HT-29 (cell line): ENCODE measurements at regions not wholly inside any gene's neighbourhood (a gene's known extent, or its start where the extent isn't known, plus 50 kb on each side); places are given as distances from the start of the nearest gene placed in this dataset.

Experiments
- DNase-seq: peaks from one replicate; pipeline ENCODE4 v3.0.0-alpha.2; 2015; ENCODE audit warnings: low spot score

DNA sequence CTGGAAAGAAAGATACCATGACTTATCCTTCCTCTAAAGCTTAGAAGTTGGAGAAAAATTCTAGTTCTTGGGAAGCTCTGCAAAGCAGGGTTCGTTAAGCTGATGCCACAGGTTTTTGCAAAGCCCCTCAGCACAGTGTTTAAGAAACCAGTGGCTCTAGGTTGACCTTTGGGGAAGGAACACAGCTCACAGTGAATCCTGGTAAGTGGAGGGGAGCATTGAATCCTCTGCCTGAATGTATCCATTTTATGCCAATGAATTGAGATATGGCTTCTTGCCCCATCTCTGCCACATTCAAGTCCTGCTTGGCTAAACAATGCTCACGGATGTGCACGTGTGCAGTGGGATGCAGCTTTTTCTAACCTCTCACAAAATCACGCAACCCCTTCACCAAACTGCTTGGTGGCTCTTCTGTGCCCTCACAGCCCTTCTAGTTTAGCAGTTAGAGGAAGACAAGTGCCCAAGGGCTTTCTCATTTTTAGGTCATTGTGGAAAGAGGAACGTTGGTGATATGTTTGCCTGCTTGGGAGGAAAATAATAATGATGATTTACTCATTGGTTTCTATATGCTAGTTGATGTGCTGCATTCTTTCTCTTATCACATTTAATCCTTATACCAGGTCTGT is 111.3 kb downstream of the DAD1 start:
- no peak for DNase-seq

DNA sequence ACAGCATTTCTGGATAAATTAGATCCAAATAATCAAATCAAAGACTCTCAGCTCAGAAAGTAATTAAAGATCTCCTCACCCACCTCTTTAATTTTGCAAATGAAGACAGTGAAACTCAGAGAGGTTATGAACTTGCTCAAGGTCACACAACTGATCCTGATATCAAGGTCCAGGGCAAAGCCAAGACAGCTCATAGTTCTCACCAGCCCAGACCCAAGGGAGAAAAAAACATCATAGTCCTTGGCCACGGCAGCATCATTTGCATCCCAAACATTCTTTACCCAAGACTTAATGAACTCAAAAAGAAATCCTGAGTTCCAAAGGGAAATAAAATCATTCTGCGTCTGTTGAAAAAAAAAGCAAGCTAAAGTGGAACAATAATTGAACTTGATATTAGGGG is 112.1 kb downstream of the DAD1 start:
- DNase-seq, result no peak

DNA sequence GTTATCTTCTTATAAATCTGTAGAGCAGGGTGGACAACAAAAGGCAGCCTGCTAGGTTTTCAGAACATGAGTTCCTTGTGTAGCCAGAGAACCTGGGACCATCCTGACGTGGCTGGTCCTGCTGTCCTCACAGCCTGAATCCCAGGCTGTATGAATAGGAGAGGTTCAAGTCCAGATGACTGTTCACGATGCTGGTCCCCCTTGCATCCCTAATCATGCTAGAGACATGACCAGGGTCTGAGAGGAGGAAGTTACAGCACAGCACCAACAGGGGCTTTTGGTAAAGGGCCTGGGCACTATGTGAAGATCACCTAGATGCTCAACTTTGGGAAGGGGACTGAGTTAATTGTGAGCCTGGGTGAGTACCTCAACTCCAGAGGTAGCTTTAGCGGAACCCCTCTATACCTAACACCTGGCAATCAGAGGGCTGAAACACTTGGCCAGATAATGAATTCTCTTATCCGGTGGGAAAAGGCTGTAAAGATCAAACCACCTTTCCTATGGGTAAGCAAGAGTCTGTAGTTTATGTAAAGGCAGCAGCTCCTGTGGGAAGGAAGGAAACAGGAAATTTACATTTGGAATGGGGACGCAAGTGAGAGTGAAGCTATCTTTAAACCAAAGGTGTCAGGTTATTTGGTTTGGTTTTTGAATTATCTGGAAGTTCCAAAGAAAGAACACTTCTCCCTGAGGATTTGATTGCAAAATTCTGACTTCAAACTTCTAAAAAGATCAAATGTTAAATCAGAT is 112.8 kb downstream of the DAD1 start:
- DNase-seq, result no peak

DNA sequence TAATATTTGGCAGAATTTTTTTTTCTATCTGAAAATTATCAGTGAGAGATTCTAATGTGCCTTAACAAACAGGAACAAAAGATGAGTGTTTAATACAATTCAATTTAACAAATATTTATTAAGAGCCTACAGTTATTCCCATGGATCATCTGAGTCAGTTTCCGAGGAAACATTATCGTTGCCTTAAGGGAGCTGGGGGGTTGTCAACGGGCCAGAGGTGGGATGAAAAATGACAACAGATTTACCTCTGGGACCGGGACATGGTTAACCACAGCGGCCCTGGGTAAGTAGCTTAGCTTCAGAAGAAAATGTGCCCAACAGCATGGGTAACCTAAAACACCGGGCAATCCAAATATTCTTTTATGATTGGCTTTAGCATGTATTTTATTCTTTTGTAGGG is 113.6 kb downstream of the DAD1 start:
- DNase-seq, result no peak

DNA sequence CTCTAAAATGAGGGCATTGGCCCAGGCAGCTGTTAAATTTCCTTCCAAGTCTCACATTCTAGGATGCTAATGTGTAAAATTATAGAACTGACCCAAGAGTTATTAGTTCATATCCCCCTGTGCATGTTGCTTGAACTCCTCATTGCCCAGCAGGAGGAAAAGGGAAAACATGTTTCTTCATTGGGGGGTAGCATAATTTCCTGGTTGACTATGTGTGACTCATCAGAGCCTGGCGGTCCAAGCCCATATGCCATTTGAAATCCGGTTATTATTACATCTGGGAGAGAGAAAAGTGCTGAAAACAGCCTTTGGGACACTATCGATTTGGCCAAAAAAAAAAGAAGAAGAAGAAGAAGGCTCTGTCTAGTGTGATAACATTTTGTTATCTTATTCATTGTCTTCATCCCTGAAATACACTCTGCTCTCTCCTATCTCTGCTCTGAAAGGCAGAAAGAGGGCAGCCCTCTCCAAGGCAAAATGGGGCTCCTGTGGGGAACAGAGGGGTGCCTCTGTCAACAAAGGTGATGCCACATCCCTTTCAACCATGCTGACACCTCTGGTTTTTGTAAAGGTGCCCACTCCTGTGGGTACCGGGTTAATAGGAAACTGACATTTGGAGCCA is 114.2 kb downstream of the DAD1 start:
- DNase-seq, result no peak

DNA sequence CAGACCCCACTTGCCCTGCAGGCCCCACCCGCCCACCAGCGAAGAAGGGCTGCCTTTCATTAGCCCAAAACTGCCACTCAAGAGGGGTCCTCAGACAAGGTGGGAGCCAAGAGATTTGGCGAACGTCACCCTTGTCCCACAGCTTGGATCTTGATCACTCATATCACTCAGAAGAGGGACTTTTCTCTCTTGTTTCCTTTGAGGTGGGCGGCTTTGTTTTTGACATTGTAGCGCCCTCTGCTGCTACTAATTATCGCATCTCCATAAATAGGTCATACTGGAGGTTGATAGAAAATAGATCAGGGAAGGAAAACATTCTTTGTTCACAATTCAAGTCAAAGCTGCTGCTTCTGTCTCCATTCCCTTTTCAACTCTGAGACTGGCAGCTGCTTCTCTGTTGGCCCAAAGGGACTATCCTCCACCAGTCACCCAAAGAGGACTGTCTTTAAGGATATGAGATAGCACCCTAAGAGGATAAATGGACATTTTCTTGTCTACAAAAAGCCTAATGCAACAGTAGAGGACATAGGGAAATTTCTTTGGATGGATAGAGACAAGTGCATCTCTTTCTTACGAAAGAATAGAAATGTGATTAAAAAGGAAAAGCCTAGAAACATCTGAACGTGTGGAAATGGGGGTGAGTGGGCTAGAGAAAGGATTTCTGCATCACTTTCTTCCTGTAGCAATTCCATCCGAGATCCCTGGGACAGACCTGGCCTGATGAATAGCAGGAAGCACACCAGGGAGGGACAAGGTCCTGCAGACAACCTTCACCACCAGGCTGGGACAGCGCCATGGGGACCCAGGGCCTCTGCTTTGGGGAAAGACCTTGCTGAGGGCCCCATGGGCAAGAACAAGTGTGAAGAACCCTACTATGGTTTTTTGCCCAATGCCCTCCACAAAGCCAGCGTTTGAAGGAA is 115.8 kb downstream of the DAD1 start:
- peak; percentile 66 for DNase-seq

DNA sequence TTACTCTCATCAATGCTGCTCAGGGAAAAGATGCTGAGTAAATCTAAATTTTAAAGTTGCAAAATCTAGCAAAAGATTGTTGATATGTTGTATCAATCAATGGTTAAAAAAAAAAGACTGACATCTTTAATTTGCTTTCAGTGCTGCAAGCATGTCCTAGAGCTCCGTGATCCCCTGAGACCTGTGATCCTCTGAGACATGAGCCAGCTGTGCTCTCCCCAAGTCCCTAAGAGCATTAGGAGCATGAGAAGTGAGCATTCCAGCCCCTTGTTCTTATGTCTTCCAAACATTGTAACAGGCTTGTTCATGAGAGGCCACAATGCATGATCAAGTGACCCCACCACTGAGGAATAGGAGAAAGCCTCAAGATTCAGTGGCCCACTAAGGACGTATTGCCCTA is 116.6 kb downstream of the DAD1 start:
- DNase-seq, result no peak

DNA sequence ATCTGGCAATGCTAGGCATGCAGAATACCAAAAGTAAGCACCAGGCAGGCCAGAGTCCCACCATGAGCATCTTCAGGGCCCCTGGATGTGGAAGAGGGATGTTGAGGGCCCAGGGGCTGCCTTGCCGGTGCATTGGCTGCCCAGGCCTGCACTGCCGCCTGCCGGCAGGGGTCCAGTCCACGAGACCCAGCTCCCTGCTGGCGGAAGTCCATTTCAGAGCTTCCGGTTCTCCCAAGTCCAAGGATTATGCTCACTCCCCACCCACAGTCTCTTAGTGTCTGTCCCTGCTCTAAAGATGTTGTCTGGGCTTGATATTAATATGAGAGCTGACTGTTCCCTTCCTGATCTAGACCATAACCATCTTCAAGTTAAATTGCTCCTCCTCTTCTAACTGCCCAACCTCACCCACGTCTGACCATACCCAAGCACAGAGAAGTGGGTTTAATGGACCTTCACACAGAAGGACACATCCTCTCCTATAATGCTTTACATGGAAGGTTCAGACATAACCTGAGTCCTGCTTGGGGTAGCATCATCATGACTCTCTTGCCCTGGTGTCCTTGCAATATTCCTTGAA is 117.4 kb downstream of the DAD1 start:
- DNase-seq, result peak; percentile 33

DNA sequence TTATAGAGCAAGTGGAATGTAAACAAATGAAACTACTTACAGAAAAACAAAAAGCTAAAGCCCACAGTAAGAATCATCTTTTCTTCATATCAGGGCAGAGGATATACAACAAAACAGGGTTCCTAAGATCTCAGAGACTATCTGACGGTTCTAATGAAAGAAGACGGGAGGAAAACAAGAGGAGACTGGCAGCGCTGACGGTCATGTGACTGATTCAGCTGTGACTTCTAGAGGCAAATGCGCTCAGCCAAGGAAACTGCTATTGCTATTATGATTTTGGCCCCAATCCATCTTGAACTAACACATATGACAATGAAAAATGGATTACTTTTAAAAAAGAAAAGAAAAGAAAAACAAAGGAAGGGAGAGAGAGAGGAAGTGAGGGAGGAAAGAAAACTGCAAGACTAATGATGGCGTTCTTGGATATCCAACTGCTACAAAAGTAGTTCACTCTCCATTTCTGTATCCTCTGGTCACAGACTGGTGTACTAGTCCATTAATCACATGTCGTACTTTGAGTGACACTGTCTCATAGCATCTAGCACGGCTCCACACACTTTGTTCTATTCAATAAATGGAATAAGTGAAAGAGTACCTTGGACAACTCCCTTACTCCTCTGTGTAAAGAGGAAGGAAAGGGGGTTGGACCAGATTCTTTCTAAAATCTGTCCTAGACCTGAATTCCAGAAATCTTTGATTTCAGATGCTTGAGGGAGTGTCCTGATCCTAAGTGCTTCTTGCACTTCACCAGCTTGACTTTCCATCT is 119.3 kb downstream of the DAD1 start:
- no peak for DNase-seq

DNA sequence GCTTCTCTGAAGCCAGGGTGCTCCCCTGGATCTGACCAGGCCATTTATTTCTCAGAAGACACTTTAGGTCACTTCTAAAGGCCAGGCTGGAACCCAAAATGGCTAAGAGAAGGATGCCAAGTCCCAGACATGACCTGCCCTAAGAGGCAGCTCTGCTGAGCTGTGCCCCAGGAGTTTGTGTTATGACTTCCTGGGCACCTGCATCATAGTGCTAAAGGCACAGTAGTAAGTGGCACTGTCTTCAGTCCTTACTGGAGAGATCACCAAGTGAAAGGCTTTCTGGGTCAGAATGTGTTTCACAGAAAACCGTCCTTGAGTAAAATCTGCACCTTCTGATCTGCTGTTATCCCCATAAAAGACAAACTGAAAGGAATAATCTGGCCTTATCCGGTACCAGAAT is 120.2 kb downstream of the DAD1 start:
- DNase-seq, result no peak

DNA sequence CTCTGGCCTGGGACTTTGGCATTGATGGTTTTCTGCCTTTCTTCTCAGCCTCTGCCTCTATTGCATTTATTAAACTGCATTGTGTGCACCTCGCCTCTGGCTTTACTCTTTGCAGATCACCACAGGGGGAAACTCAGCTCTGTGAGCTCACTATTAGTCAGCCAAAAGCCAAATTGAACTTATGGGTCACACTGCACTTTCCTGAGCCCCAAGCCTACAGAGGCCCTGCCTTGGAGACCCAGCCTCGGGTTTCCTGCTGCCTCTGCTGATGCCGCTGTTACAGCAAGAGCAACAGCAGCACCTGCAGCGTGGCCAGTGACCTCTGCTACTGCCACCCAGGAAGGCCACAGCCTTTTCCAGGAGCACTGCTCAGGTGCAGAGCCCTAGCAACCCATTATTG is 122.5 kb downstream of the DAD1 start:
- DNase-seq, result no peak

DNA sequence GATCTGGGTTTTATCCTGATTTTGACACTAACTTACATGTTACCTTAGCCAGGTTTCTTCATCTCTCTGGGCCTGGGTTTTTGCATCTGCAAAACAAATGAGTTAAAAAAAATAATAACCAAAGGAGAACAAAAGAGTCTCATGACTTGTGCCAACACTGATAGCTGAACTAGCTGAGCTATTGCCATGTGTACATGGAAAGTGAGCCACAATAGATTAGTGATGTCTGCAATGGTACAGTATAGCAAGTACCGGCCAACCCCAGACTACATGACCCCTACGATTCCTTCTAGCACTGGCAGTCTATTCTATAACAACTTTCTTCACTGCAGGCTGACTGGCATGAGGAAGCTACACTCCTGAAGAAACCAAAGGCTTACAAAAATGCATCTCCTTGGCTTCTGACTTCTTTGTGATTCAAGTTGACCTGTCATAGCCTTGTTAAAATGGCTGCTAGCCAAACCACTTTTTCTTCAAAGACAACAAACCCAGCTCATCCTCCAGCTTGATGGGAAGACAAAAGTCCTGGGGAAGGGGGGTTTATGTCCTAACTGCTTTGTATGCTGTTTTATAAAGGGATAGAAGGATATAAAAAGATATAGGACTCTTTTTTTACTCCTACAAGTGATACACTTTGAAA is 123.7 kb downstream of the DAD1 start:
- DNase-seq, result no peak

DNA sequence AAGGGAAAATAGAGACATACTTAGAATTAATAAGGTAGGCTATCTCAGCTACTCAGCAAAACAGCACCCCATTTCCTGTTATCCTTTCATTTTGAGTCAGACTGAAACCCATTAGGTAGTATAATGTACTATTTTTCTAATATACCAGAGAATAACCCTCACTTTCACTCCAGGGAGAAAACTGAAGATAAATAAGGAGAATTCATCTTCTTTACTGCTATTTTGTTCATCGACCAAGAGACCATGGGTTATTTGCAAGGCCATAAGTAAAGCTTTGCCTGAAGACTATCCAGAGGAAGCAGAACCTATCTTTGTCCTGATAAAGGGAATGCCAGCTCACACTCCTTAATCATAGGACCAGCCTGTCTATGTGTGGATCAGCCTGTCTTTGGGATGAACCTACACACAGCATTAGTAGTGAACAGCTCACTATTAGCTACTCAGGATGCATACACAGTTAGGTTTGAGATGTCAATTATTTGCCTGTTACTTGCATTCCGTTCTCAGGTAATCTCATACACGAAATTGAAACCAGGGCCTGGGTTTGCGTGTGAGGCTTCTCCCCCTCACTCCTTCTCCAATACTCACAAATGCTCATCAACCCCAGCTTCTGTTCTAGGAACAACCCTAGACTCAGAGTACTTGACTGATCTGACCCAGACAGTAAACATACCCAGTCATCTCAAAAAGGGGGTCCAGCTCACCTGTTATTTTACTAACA is 124.4 kb downstream of the DAD1 start:
- no peak for DNase-seq

DNA sequence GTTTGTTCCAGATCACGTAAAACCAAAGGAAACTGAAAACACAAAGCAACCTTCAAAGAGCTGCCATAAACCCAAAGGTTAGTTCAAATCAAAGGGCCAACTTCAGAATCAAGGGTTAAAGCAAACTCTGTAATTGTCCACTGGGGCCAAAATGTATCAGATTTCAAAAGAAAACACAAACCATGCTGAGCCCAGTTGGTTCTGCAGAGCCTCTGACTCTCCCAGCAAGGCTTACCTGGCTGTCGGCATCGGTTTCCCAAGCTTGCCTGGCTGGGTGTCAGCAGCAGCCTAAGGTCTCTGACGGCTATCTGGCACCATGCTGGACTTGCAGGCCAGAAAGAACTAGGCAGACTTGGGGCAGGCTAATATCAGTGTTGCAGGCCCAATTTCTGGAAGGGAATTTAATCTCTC is 125.3 kb downstream of the DAD1 start:
- no peak for DNase-seq

DNA sequence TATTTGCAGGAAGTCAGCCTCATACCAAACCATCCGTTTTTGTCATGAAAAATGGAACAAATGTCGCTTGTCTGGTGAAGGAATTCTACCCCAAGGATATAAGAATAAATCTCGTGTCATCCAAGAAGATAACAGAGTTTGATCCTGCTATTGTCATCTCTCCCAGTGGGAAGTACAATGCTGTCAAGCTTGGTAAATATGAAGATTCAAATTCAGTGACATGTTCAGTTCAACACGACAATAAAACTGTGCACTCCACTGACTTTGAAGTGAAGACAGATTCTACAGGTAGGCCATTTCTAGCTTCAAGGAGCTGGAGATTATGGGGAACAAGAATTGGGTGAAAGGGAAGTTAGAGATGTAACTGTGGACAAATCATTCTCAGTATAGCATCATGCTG is 126.1 kb downstream of the DAD1 start:
- no peak for DNase-seq

DNA sequence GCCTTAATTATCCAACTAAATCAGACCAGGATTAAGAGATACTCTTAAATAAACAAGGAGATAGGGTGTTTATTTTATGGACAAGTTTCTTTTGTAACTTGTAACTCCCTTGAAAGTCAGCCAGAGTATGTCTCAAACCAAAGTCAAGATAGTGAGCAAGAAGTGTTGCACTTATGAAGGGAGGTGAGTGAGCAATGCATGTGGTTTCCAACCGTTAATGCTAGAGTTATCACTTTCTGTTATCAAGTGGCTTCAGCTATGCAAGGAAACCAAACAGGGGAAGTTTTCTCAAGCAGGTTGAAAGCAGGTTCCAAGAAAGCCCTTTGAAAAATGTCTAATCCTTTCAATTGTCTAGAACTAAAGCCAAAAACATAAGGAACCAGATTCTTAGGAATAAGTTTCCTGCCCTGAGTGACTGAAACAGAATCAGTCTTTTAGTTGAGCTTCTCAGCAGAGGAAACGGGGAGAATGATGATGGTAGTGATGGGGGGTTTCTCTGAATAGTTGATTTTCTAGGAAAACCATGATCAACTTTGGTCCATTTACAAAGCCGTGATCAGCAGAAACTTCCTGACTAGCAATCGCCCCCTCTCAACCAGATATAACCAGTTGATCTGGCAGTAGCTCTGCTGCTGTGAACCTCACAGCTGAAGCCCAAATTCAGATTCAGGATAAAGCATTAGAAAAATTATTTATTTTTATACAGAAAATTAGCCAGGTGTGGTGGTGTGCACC is 128.4 kb downstream of the DAD1 start:
- DNase-seq, result no peak

DNA sequence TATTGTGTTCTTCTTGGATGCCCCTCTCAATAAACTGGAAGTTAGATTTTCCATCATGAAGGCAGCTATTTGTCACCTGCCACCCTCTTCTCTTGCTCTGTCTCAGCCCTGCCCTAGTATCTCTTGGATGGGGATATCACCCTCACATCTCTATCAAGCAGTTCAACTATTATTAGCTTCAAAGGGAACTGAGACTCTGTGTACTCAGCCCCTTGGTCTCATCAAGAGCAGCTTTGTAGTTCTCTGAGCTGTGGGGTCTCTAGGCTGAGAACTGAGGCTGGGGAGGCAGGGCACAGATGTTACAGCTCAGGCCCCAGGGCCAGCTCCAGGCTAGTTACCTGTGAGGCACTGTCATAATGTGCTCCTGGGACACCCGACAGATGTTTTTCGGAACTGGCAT is 130.3 kb downstream of the DAD1 start:
- DNase-seq, result no peak

DNA sequence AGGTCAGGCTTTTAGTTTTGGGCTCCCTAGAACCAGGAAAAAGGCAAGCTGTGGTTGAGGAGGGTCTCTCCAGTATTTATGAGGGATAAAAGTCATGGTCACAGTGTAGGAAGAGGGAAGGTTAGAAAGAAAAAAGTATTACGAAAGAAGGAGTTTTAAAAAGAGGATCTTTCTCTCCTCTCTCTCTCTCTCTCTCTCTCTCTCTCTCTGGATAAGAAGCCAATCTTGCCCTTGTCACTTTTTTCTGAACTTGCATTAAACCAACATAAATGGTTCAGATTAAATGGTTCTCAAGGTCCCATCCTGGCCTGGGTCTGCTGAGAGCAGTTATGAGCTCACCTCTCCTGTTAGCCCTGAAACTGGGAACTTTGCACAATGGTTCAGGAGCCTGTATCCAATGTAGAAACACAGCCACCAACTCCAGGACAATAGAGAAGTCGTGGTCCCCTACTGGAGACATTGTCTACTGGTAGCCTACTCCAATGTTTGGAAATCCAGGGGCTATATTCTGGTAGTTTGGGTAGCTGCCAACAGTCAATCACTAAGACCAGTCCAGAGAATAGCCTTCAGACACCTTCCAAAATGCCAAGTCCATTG is 131.9 kb downstream of the DAD1 start:
- DNase-seq, result no peak

DNA sequence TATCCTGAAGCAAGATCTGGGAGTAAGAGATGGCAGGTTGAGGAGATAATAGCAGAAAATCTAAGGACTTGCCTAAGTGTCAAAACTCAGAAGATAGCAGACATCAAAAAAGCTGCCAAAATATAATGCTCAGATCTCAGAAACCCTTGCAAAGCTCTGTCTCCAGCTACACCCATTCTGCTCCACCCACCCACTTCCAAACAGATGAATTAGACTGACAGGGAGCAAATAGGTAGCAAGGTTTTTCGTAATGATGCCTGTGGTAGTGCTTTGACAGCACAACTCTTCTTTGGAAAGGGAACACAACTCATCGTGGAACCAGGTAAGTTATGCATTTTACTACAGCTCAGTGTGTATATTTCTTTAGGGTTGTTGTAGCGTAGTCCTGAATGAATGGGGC is 132.6 kb downstream of the DAD1 start:
- DNase-seq, result no peak
